GM12874 (cell line): ENCODE measurements at regions not wholly inside any gene's neighbourhood (a gene's known extent, or its start where the extent isn't known, plus 50 kb on each side); places are given as distances from the start of the nearest gene placed in this dataset.

ENCODE experiments used
- CTCF ChIP-seq: IDR thresholded peaks from 2 replicates; pipeline ENCODE4 v1.5.1; 2011; ENCODE audit warnings: low read depth, mild to moderate bottlenecking, control low read depth, low read length, moderate library complexity; ENCODE audit not compliant: insufficient read depth

DNA sequence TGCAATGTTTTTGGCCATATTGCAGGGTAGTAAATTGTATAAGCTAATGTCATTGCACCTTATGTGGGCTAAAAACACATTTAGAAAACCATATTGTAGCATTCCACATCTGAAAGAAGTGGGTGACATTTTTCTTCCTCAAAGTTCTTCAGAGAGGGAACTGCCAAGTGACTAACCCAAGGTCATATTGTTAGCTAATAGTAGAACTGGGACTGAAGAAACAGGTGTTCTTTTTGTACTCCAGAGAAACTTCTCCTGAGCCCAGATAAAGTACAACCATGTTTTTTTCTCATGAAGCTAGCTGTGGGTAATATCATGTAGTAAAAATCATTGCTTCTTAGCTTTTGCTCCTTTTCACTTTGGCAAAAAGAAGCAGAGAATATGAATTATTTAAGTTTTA lies 333.0 kb downstream of the NSUN3 start:
- TF ChIP-seq CTCF, result no peak

GRCh38 chr3:94398036-94398435 lies 335.2 kb downstream of the NSUN3 start:
- TF ChIP-seq CTCF, result no peak

DNA sequence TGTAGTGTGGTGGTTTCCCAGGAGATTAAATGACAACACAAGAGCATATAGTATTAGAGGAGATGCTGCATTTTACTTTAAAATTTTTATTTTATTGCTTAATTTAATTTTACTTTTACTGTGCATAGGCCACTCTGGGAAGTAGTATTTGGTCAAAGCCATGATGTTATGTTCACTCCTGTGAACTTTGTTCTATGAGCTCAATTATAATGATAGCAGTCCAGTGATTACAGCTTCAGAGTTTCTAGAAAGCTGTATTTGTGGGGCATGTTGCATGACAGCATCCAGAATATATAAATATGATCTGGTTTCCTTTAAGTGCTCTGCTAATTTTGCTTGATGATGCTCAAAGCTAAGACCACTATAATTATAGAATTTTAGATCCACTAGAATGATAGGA lies 338.6 kb downstream of the NSUN3 start:
- no peak for TF ChIP-seq CTCF

DNA sequence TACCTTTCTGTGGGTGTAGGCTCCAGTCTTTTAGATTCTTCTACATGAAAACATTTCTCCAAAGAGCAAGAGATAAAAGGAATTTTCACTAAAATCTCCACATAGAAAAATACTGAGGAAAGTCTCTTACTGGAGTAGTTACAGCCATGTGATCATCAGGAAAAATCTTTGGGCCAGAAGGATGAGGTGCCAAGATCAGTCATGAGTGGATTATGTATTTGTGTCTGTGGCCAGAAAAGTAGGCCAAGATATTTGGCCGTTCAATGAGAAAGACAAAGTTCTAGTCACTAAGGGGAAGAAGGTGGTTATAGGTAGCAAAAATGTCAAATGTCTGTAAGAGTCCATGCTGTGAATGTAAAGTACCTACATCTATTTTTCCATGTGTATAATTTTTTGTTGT lies 339.3 kb downstream of the NSUN3 start:
- no peak for TF ChIP-seq CTCF

GRCh38 chr3:94405258-94406035 lies 342.6 kb downstream of the NSUN3 start:
- TF ChIP-seq CTCF, result no peak

DNA sequence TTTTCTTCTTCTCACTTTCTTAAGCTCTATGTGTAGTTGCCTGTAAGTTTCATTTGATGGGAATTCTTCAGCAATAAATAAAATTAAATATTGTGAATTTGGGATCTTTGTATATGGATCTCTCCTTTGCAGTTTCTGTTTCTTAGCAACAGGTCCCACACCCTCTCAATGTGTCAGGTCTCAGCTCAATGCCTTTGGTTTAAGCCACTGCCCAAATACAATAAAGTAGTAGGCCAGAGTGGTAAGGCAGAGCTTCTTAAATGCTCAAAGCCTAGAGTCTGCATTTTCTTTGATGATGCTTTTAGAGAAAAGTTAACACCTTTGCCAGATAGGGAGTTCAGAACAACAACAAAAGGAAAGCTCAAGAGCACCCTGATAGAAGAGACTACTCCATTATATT lies 343.7 kb downstream of the NSUN3 start:
- no peak for TF ChIP-seq CTCF

GRCh38 chr3:94413336-94414108 lies 350.7 kb downstream of the NSUN3 start:
- TF ChIP-seq CTCF, result no peak
